ENCODE measurements at regions not wholly inside any gene's neighbourhood (a gene's known extent, or its start where the extent isn't known, plus 50 kb on each side); places are given as distances from the start of the nearest gene placed in this dataset.

GRCh38 chr15:39078026-39078425 lies 502.9 kb upstream of the THBS1 start:
- POLR2A ChIA-PET, result no interaction called here

DNA sequence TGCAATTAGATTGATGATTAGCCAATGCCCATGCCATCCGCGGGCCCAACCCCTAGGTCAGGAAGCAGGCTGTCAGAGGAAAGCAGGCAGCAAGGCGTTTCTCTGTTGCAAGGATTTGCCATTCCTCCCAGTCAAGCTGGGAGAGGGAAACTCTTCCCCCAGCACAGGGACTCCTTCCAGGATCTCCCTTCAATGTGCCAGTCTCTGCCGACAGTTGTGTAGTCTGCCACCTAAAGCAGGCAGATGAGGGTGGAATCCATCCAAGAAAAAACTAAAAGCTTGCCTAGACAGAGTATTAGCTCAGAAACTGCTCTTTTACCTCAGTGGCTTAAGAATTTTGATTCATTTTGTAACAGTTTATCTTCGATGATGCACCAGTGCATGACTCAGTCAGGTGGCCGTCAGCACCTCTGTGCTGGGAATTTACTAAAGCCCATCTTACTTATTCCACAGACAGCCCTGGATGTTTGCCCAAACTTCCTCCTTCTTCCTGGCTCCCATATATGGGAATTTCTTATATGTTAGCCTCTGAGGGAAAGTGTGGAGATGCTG lies 501.5 kb upstream of the THBS1 start:
- Histone ChIP-seq H3K4me1 (ENCODE audit: control insufficient read depth in 1 of 2, insufficient read depth in 2 of 2, low read depth in 1 of 2, low read length in 1 of 2) (peaks cover 7 to 10% of the 10 kb centered on the region in 2 experiments; a peak in 2 of 4 replicates), H3K79me2 (ENCODE audit: insufficient read depth) (no peaks in the 10 kb centered on the region), H3K9me2 (no peaks in the 10 kb centered on the region), H3K27me3 (ENCODE audit: insufficient read depth) (no peaks in the 10 kb centered on the region), H3K4me2 (peak overlapping the region; percentile 24), H3K27ac (ENCODE audit: low read depth in 2 of 2, low read length in 1 of 2) (peak overlapping the region in 1 of 2 experiments; percentile 63; a peak in 3 of 4 replicates), H3F3A (replicated peaks; ENCODE audit: insufficient read depth) (peaks cover 10% of the 10 kb centered on the region), H3K9ac (no peak overlapping the region), H3K9me3 (no peaks in the 10 kb centered on the region), H2AFZ (ENCODE audit: low read depth) (peak overlapping the region; percentile 57), H3K36me3 (replicated peaks in 1 of 2; ENCODE audit: control insufficient read depth in 1 of 2, insufficient read depth in 2 of 2, low read length in 1 of 2) (no peaks in the 10 kb centered on the region), H3K4me3 (ENCODE audit: low read depth in 2 of 2, low read length in 1 of 2) (no peak overlapping the region), H4K20me1 (ENCODE audit: insufficient read depth) (no peaks in the 10 kb centered on the region)
- 27% methylated on average over 6 of the region's 6 CpGs for WGBS (ENCODE audit: low lambda C conversion rate)
- no peak for DNase-seq
- ChIA-PET POLR2A (no interaction called here), CTCF (no interaction called here)
- TF ChIP-seq, protein P1, sequence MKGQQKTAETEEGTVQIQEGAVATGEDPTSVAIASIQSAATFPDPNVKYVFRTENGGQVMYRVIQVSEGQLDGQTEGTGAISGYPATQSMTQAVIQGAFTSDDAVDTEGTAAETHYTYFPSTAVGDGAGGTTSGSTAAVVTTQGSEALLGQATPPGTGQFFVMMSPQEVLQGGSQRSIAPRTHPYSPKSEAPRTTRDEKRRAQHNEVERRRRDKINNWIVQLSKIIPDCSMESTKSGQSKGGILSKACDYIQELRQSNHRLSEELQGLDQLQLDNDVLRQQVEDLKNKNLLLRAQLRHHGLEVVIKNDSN (IDR thresholded peaks at IDR 0.05; ENCODE audit: borderline replicate concordance, low read depth), result no peak
- TF ChIP-seq FOSL2 (IDR thresholded peaks at IDR 0.05; ENCODE audit: borderline replicate concordance, low read depth), result peak; percentile 89
- TF ChIP-seq TAF1 (IDR thresholded peaks at IDR 0.05; ENCODE audit: borderline replicate concordance, low read depth, low read length), result no peak
- TF ChIP-seq TEAD4 (IDR thresholded peaks at IDR 0.05; ENCODE audit: borderline replicate concordance, insufficient read depth), result no peak
- TF ChIP-seq EZH2phosphoT487 (IDR thresholded peaks at IDR 0.05; ENCODE audit: borderline replicate concordance, low read depth), result no peak
- TF ChIP-seq ZBTB33 (IDR thresholded peaks at IDR 0.05; ENCODE audit: borderline replicate concordance, low read depth), result no peak
- TF ChIP-seq NRF1 (IDR thresholded peaks at IDR 0.05; ENCODE audit: low read depth, low read length), result no peak
- peak; percentile 78 for TF ChIP-seq JUND (IDR thresholded peaks at IDR 0.05)
- TF ChIP-seq MAX (IDR thresholded peaks at IDR 0.05; ENCODE audit: low read depth), result peak; percentile 23; the same call in 1 of the 2 replicates
- no peak for TF ChIP-seq IRF3 (IDR thresholded peaks at IDR 0.05; ENCODE audit: low read depth, low read length)
- no peak for TF ChIP-seq MXI1 (IDR thresholded peaks at IDR 0.05; ENCODE audit: low read depth, low read length)
- no peak for TF ChIP-seq POLR2AphosphoS5 (IDR thresholded peaks at IDR 0.05; ENCODE audit: low read depth, low read length)
- TF ChIP-seq REST (IDR thresholded peaks at IDR 0.05; ENCODE audit: low read depth, low read length), result no peak
- TF ChIP-seq RCOR1 (IDR thresholded peaks at IDR 0.05; ENCODE audit: low read length), result no peak
- peak; percentile 77; the same call in 1 of the 2 replicates for TF ChIP-seq NFIC (IDR thresholded peaks at IDR 0.05; ENCODE audit: borderline replicate concordance)
- TF ChIP-seq, protein P2, sequence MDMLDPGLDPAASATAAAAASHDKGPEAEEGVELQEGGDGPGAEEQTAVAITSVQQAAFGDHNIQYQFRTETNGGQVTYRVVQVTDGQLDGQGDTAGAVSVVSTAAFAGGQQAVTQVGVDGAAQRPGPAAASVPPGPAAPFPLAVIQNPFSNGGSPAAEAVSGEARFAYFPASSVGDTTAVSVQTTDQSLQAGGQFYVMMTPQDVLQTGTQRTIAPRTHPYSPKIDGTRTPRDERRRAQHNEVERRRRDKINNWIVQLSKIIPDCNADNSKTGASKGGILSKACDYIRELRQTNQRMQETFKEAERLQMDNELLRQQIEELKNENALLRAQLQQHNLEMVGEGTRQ (IDR thresholded peaks at IDR 0.05; ENCODE audit: borderline replicate concordance, low read depth, low read length), result no peak
- TF ChIP-seq MEF2A (IDR thresholded peaks at IDR 0.05; ENCODE audit: borderline replicate concordance, low read depth), result 0 out of 2 replicates have a peak, but pooled peaks have one; percentile 37

More at GRCh38 chr15:39078026-39078425, 502.9 kb upstream of the THBS1 start:
- CTCF ChIA-PET, result interaction anchor here (0.7 kb wide), 1 partner anchor 610 kb away, joined by 3 read pairs; no protein-coding TSS in a partner anchor
- Histone ChIP-seq H4K20me1 (ENCODE audit: insufficient read depth) (no peaks in the 10 kb centered on the region), H3K27ac (ENCODE audit: low read depth in 2 of 2, low read length in 1 of 2) (no peak overlapping the region), H3K79me2 (ENCODE audit: insufficient read depth) (no peaks in the 10 kb centered on the region), H3K4me1 (ENCODE audit: control insufficient read depth in 1 of 2, insufficient read depth in 2 of 2, low read depth in 1 of 2, low read length in 1 of 2) (peaks cover 3 to 10% of the 10 kb centered on the region in 2 experiments; a peak in 2 of 4 replicates), H3K9me2 (no peaks in the 10 kb centered on the region), H3K4me2 (no peak overlapping the region), H3K36me3 (replicated peaks in 1 of 2; ENCODE audit: control insufficient read depth in 1 of 2, insufficient read depth in 2 of 2, low read length in 1 of 2) (no peaks in the 10 kb centered on the region), H3K9ac (no peak overlapping the region), H3F3A (replicated peaks; ENCODE audit: insufficient read depth) (peaks cover 10% of the 10 kb centered on the region), H2AFZ (ENCODE audit: low read depth) (no peak overlapping the region), H3K27me3 (ENCODE audit: insufficient read depth) (no peaks in the 10 kb centered on the region), H3K9me3 (no peaks in the 10 kb centered on the region), H3K4me3 (ENCODE audit: low read depth in 2 of 2, low read length in 1 of 2) (no peak overlapping the region)
- TF ChIP-seq RAD21 (IDR thresholded peaks at IDR 0.05; ENCODE audit: low read length), result no peak
- TF ChIP-seq ELF1 (IDR thresholded peaks at IDR 0.05), result no peak
- TF ChIP-seq SMC3 (IDR thresholded peaks at IDR 0.05; ENCODE audit: low read depth, low read length), result no peak
- 100% methylated on average over 3 of the region's 3 CpGs for WGBS (ENCODE audit: low lambda C conversion rate)
- no peak for DNase-seq

Measured in SK-N-SH (cell line).